Peyer's patch (tissue), 4 donors: ENCODE measurements at regions not wholly inside any gene's neighbourhood (a gene's known extent, or its start where the extent isn't known, plus 50 kb on each side); places are given as distances from the start of the nearest gene placed in this dataset.

Experiments used
- POLR2A ChIP-seq, 2 donors: fragments of 450-650 bp; IDR thresholded peaks; one replicate each; pipeline ENCODE4 v1.5.1; 2017; ENCODE audit warnings: antibody characterized with exemption in 2 of 2, mild to moderate bottlenecking in 2 of 2, moderate library complexity in 2 of 2
- TF ChIP-seq, protein P1 (sequence below), 6 experiments: fragments of 450-650 bp in 4 of 6; fragments of 200-600 bp in 2 of 6; sonication (generic) in 1 of 6; IDR thresholded peaks; one replicate each; pipeline ENCODE4 v1.5.1; 2017 to 2019; ENCODE audit warnings: antibody characterized with exemption in 6 of 6, mild to moderate bottlenecking in 3 of 6, moderate library complexity in 1 of 6

GRCh38 chr15:47587940-47588802, 129.1 kb upstream of the SEMA6D start:
- TF ChIP-seq, protein P1, sequence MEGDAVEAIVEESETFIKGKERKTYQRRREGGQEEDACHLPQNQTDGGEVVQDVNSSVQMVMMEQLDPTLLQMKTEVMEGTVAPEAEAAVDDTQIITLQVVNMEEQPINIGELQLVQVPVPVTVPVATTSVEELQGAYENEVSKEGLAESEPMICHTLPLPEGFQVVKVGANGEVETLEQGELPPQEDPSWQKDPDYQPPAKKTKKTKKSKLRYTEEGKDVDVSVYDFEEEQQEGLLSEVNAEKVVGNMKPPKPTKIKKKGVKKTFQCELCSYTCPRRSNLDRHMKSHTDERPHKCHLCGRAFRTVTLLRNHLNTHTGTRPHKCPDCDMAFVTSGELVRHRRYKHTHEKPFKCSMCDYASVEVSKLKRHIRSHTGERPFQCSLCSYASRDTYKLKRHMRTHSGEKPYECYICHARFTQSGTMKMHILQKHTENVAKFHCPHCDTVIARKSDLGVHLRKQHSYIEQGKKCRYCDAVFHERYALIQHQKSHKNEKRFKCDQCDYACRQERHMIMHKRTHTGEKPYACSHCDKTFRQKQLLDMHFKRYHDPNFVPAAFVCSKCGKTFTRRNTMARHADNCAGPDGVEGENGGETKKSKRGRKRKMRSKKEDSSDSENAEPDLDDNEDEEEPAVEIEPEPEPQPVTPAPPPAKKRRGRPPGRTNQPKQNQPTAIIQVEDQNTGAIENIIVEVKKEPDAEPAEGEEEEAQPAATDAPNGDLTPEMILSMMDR (IDR thresholded peaks at IDR 0.05) = no peak
- no peak for TF ChIP-seq POLR2A (IDR thresholded peaks at IDR 0.05)
